Nephron progenitor cell (in vitro differentiated cells): ENCODE measurements at regions not wholly inside any gene's neighbourhood (a gene's known extent, or its start where the extent isn't known, plus 50 kb on each side); places are given as distances from the start of the nearest gene placed in this dataset.
A peak's percentile ranks its signal among the peaks of the same experiment; 100 is the strongest.

Experiments used
- DNase-seq: peaks from one replicate; pipeline ENCODE4 v3.0.0; 2021
- H3K27ac Mint-ChIP-seq: 2 replicates; pipeline ENCODE4 v1.8.0; 2021; ENCODE audit warnings: mild to moderate bottlenecking, moderate library complexity, mixed read lengths
- H3K27me3 Mint-ChIP-seq: 2 replicates; pipeline ENCODE4 v1.8.0; 2021; ENCODE audit warnings: mild to moderate bottlenecking, low read depth, mixed read lengths; ENCODE audit not compliant: poor library complexity
- H3K36me3 Mint-ChIP-seq: 2 replicates; pipeline ENCODE4 v1.8.0; 2021; ENCODE audit warnings: low read depth, mixed read lengths
- H3K4me1 Mint-ChIP-seq: 2 replicates; pipeline ENCODE4 v1.8.0; 2021; ENCODE audit warnings: mixed read lengths
- H3K4me3 Mint-ChIP-seq: 2 replicates; pipeline ENCODE4 v1.8.0; 2021; ENCODE audit warnings: mild to moderate bottlenecking, moderate library complexity, mixed read lengths
- H3K9me3 Mint-ChIP-seq: 2 replicates; pipeline ENCODE4 v1.8.0; 2021; ENCODE audit warnings: mild to moderate bottlenecking, moderate library complexity, mixed read lengths
- CTCF ChIP-seq: fragments of 200-600 bp; sonication (generic); IDR thresholded peaks from 2 replicates; pipeline ENCODE4 v1.5.0; 2021; ENCODE audit warnings: antibody characterized with exemption

- Mint-ChIP-seq H3K27ac (peak overlapping the region; percentile 15), H3K27me3 (peaks cover 55% of the 10 kb centered on the region), H3K4me3 (no peak overlapping the region), H3K9me3 (no peaks in the 10 kb centered on the region), H3K36me3 (no peaks in the 10 kb centered on the region), H3K4me1 (peaks cover 41% of the 10 kb centered on the region)
- no peak for TF ChIP-seq CTCF
- no peak for DNase-seq
Measured at GRCh38 chr17:36679815-36680467, 78.6 kb downstream of the MRM1 start.

- H3K4me3 Mint-ChIP-seq, result no peak overlapping the region
- no peak for TF ChIP-seq CTCF
- no peak for DNase-seq
- peaks cover 38% of the 10 kb centered on the region for H3K4me1 Mint-ChIP-seq
- no peaks in the 10 kb centered on the region for H3K9me3 Mint-ChIP-seq
- H3K27me3 Mint-ChIP-seq, result peaks cover 60% of the 10 kb centered on the region
- H3K27ac Mint-ChIP-seq, result no peak overlapping the region
- no peaks in the 10 kb centered on the region for H3K36me3 Mint-ChIP-seq
Measured at GRCh38 chr17:36680701-36681202, 79.4 kb downstream of the MRM1 start.

GRCh38 chr17:36682773-36683172 lies 81.4 kb downstream of the MRM1 start:
- no peak overlapping the region for H3K4me3 Mint-ChIP-seq
- no peak for DNase-seq
- no peaks in the 10 kb centered on the region for H3K36me3 Mint-ChIP-seq
- peaks cover 68% of the 10 kb centered on the region for H3K27me3 Mint-ChIP-seq
- no peaks in the 10 kb centered on the region for H3K9me3 Mint-ChIP-seq
- no peak for TF ChIP-seq CTCF
- no peak overlapping the region for H3K27ac Mint-ChIP-seq
- peaks cover 55% of the 10 kb centered on the region for H3K4me1 Mint-ChIP-seq

GRCh38 chr17:36683387-36683786 lies 82.0 kb downstream of the MRM1 start:
- H3K27ac Mint-ChIP-seq, result no peak overlapping the region
- no peak for DNase-seq
- no peaks in the 10 kb centered on the region for H3K9me3 Mint-ChIP-seq
- H3K27me3 Mint-ChIP-seq, result peaks cover 71% of the 10 kb centered on the region
- peak overlapping the region; percentile 11 for H3K4me3 Mint-ChIP-seq
- no peaks in the 10 kb centered on the region for H3K36me3 Mint-ChIP-seq
- no peak for TF ChIP-seq CTCF
- peaks cover 59% of the 10 kb centered on the region for H3K4me1 Mint-ChIP-seq

- H3K4me3 Mint-ChIP-seq, result no peak overlapping the region
- peaks cover 63% of the 10 kb centered on the region for H3K4me1 Mint-ChIP-seq
- H3K36me3 Mint-ChIP-seq, result no peaks in the 10 kb centered on the region
- no peak for DNase-seq
- no peak for TF ChIP-seq CTCF
- H3K27me3 Mint-ChIP-seq, result peaks cover 70% of the 10 kb centered on the region
- H3K27ac Mint-ChIP-seq, result no peak overlapping the region
- H3K9me3 Mint-ChIP-seq, result no peaks in the 10 kb centered on the region
Measured at GRCh38 chr17:36684134-36684533, 82.8 kb downstream of the MRM1 start.

GRCh38 chr17:36686123-36686669 lies 84.8 kb downstream of the MRM1 start:
- Mint-ChIP-seq H3K9me3 (no peaks in the 10 kb centered on the region), H3K4me1 (peaks cover 54% of the 10 kb centered on the region), H3K27me3 (peaks cover 74% of the 10 kb centered on the region), H3K4me3 (no peak overlapping the region), H3K27ac (no peak overlapping the region), H3K36me3 (no peaks in the 10 kb centered on the region)
- DNase-seq, result no peak
- TF ChIP-seq CTCF, result no peak
